ENCODE measurements at regions not wholly inside any gene's neighbourhood (a gene's known extent, or its start where the extent isn't known, plus 50 kb on each side); places are given as distances from the start of the nearest gene placed in this dataset.

DNA sequence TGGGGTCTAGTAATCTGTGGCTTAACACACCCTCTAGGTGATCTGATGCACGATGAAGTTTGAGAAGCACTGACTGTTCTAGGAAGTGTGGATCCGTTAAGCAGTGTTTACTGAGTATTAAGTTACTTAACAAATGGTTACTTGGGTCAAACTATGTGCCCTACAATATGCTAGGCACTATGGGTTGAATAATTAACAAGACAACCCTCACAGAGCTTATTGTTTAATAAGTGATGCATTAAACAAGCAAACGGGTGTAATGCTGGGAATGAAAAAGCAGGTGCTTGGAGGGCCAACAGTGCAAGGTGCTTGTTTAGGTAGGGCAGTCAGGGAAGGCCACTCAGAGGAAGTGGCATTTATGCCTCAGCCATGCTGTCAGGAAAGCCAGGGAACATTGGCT is 378.0 kb upstream of the PODXL start (continued):
- TF ChIP-seq, protein P1, sequence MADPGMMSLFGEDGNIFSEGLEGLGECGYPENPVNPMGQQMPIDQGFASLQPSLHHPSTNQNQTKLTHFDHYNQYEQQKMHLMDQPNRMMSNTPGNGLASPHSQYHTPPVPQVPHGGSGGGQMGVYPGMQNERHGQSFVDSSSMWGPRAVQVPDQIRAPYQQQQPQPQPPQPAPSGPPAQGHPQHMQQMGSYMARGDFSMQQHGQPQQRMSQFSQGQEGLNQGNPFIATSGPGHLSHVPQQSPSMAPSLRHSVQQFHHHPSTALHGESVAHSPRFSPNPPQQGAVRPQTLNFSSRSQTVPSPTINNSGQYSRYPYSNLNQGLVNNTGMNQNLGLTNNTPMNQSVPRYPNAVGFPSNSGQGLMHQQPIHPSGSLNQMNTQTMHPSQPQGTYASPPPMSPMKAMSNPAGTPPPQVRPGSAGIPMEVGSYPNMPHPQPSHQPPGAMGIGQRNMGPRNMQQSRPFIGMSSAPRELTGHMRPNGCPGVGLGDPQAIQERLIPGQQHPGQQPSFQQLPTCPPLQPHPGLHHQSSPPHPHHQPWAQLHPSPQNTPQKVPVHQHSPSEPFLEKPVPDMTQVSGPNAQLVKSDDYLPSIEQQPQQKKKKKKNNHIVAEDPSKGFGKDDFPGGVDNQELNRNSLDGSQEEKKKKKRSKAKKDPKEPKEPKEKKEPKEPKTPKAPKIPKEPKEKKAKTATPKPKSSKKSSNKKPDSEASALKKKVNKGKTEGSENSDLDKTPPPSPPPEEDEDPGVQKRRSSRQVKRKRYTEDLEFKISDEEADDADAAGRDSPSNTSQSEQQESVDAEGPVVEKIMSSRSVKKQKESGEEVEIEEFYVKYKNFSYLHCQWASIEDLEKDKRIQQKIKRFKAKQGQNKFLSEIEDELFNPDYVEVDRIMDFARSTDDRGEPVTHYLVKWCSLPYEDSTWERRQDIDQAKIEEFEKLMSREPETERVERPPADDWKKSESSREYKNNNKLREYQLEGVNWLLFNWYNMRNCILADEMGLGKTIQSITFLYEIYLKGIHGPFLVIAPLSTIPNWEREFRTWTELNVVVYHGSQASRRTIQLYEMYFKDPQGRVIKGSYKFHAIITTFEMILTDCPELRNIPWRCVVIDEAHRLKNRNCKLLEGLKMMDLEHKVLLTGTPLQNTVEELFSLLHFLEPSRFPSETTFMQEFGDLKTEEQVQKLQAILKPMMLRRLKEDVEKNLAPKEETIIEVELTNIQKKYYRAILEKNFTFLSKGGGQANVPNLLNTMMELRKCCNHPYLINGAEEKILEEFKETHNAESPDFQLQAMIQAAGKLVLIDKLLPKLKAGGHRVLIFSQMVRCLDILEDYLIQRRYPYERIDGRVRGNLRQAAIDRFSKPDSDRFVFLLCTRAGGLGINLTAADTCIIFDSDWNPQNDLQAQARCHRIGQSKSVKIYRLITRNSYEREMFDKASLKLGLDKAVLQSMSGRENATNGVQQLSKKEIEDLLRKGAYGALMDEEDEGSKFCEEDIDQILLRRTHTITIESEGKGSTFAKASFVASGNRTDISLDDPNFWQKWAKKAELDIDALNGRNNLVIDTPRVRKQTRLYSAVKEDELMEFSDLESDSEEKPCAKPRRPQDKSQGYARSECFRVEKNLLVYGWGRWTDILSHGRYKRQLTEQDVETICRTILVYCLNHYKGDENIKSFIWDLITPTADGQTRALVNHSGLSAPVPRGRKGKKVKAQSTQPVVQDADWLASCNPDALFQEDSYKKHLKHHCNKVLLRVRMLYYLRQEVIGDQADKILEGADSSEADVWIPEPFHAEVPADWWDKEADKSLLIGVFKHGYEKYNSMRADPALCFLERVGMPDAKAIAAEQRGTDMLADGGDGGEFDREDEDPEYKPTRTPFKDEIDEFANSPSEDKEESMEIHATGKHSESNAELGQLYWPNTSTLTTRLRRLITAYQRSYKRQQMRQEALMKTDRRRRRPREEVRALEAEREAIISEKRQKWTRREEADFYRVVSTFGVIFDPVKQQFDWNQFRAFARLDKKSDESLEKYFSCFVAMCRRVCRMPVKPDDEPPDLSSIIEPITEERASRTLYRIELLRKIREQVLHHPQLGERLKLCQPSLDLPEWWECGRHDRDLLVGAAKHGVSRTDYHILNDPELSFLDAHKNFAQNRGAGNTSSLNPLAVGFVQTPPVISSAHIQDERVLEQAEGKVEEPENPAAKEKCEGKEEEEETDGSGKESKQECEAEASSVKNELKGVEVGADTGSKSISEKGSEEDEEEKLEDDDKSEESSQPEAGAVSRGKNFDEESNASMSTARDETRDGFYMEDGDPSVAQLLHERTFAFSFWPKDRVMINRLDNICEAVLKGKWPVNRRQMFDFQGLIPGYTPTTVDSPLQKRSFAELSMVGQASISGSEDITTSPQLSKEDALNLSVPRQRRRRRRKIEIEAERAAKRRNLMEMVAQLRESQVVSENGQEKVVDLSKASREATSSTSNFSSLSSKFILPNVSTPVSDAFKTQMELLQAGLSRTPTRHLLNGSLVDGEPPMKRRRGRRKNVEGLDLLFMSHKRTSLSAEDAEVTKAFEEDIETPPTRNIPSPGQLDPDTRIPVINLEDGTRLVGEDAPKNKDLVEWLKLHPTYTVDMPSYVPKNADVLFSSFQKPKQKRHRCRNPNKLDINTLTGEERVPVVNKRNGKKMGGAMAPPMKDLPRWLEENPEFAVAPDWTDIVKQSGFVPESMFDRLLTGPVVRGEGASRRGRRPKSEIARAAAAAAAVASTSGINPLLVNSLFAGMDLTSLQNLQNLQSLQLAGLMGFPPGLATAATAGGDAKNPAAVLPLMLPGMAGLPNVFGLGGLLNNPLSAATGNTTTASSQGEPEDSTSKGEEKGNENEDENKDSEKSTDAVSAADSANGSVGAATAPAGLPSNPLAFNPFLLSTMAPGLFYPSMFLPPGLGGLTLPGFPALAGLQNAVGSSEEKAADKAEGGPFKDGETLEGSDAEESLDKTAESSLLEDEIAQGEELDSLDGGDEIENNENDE (IDR thresholded peaks at IDR 0.05; ENCODE audit: low read depth, low read length): no peak
- no peak for TF ChIP-seq HNRNPH1 (optimal IDR thresholded peaks at IDR 0.05; ENCODE audit: low read depth, low read length)
